OCI-LY1 (cell line): ENCODE measurements at regions not wholly inside any gene's neighbourhood (a gene's known extent, or its start where the extent isn't known, plus 50 kb on each side); places are given as distances from the start of the nearest gene placed in this dataset.

ENCODE experiments used
- H2AFZ ChIP-seq: fragments of 200-600 bp; sonication (generic), shearing (Covaris generic); 2 replicates; pipeline ENCODE4 v1.6.0; 2014; ENCODE audit warnings: antibody characterized with exemption, mild to moderate bottlenecking, low read length
- H3F3A ChIP-seq: fragments of 200-600 bp; sonication (generic), shearing (Covaris generic); 2 replicates; pipeline ENCODE4 v1.6.0; 2014; ENCODE audit warnings: mild to moderate bottlenecking, antibody characterized with exemption, low read length, moderate library complexity; ENCODE audit not compliant: insufficient read depth
- H3K27ac ChIP-seq: fragments of 200-600 bp; sonication (generic); 2 replicates; pipeline ENCODE4 v1.5.1; 2014; ENCODE audit warnings: low read length, mixed run types, mild to moderate bottlenecking, low read depth; ENCODE audit not compliant: poor library complexity, severe bottlenecking
- H3K27me3 ChIP-seq: fragments of 200-600 bp; sonication (generic); 2 replicates; pipeline ENCODE4 v1.6.0; 2014; ENCODE audit warnings: antibody characterized with exemption, mild to moderate bottlenecking, low read length, moderate library complexity; ENCODE audit not compliant: insufficient read depth
- H3K36me3 ChIP-seq: fragments of 200-600 bp; sonication (generic); 2 replicates; pipeline ENCODE4 v1.6.1; 2014; ENCODE audit warnings: mild to moderate bottlenecking, antibody characterized with exemption, low read length, moderate library complexity, mixed read lengths; ENCODE audit not compliant: insufficient read depth
- H3K4me1 ChIP-seq: fragments of 200-600 bp; sonication (generic); 2 replicates; pipeline ENCODE4 v1.5.1; 2014; ENCODE audit warnings: mild to moderate bottlenecking, low read length, moderate library complexity; ENCODE audit not compliant: insufficient read depth, severe bottlenecking
- H3K4me2 ChIP-seq: fragments of 200-600 bp; sonication (generic), shearing (Covaris generic); 2 replicates; pipeline ENCODE4 v1.6.1; 2014; ENCODE audit warnings: low read length
- H3K4me3 ChIP-seq: fragments of 200-600 bp; sonication (generic); 2 replicates; pipeline ENCODE4 v1.5.1; 2014; ENCODE audit warnings: low read length, low read depth, mild to moderate bottlenecking, mixed read lengths; ENCODE audit not compliant: poor library complexity, severe bottlenecking
- H3K79me2 ChIP-seq: fragments of 200-600 bp; shearing (Covaris generic); 2 replicates; pipeline ENCODE4 v1.6.1; 2016; ENCODE audit warnings: mixed run types, low read length, mixed read lengths; ENCODE audit not compliant: insufficient read depth
- H3K9ac ChIP-seq: fragments of 200-600 bp; sonication (generic), shearing (Covaris generic); 2 replicates; pipeline ENCODE4 v1.6.1; 2014; ENCODE audit warnings: mild to moderate bottlenecking, low read length, mixed read lengths
- H3K9me2 ChIP-seq: fragments of 200-600 bp; sonication (generic), shearing (Covaris generic); 2 replicates; pipeline ENCODE4 v1.6.1; 2014; ENCODE audit warnings: low read depth, mild to moderate bottlenecking, low read length, mixed read lengths
- H3K9me3 ChIP-seq: fragments of 200-600 bp; shearing (Covaris generic); 2 replicates; pipeline ENCODE4 v1.6.1; 2014; ENCODE audit warnings: low read length, mixed read lengths
- H4K20me1 ChIP-seq: fragments of 200-600 bp; sonication (generic), shearing (Covaris generic); 2 replicates; pipeline ENCODE4 v1.6.0; 2016; ENCODE audit warnings: mild to moderate bottlenecking, low read length; ENCODE audit not compliant: insufficient read depth
- CTCF ChIP-seq: fragments of 200-600 bp; sonication (generic), shearing (Covaris generic); IDR thresholded peaks from 2 replicates; pipeline ENCODE4 v1.5.1; 2017; ENCODE audit warnings: mild to moderate bottlenecking, antibody characterized with exemption, low read length, moderate library complexity, mixed read lengths
- EZH2 ChIP-seq: fragments of 200-600 bp; sonication (generic), shearing (Covaris generic); IDR thresholded peaks from 2 replicates; pipeline ENCODE4 v1.8.0; 2017; ENCODE audit warnings: borderline replicate concordance, mixed run types, mild to moderate bottlenecking, antibody characterized with exemption, low read length, moderate library complexity, mixed read lengths

GRCh38 chr2:185050804-185051203 lies 452.5 kb downstream of the ZNF804A start:
- no peaks in the 10 kb centered on the region for H3K9me3 ChIP-seq
- H3K27me3 ChIP-seq, result no peaks in the 10 kb centered on the region
- no peak overlapping the region for H3K4me2 ChIP-seq
- H3F3A ChIP-seq, result no peaks in the 10 kb centered on the region
- H3K4me1 ChIP-seq, result no peaks in the 10 kb centered on the region
- H3K9me2 ChIP-seq, result no peaks in the 10 kb centered on the region
- H2AFZ ChIP-seq, result no peak overlapping the region
- TF ChIP-seq CTCF (no peak), EZH2 (no peak)
- no peak overlapping the region for H3K4me3 ChIP-seq
- no peaks in the 10 kb centered on the region for H3K36me3 ChIP-seq
- H4K20me1 ChIP-seq, result no peaks in the 10 kb centered on the region
- H3K27ac ChIP-seq, result no peak overlapping the region
- H3K9ac ChIP-seq, result no peak overlapping the region
- H3K79me2 ChIP-seq, result no peaks in the 10 kb centered on the region

- H3K4me2 ChIP-seq, result no peak overlapping the region
- no peaks in the 10 kb centered on the region for H3K36me3 ChIP-seq
- H3K79me2 ChIP-seq, result no peaks in the 10 kb centered on the region
- H3K9me2 ChIP-seq, result no peaks in the 10 kb centered on the region
- no peak overlapping the region for H3K9ac ChIP-seq
- no peak overlapping the region for H3K4me3 ChIP-seq
- H2AFZ ChIP-seq, result no peak overlapping the region
- no peaks in the 10 kb centered on the region for H4K20me1 ChIP-seq
- H3K27ac ChIP-seq, result no peak overlapping the region
- TF ChIP-seq CTCF, result no peak
- TF ChIP-seq EZH2, result no peak
- no peaks in the 10 kb centered on the region for H3K4me1 ChIP-seq
- H3F3A ChIP-seq, result no peaks in the 10 kb centered on the region
- H3K27me3 ChIP-seq, result no peaks in the 10 kb centered on the region
- H3K9me3 ChIP-seq, result no peaks in the 10 kb centered on the region
Measured at GRCh38 chr2:185063761-185064160, 465.4 kb downstream of the ZNF804A start.

GRCh38 chr2:185066128-185066527 lies 467.8 kb downstream of the ZNF804A start:
- Histone ChIP-seq H3K27me3 (no peaks in the 10 kb centered on the region), H3K9ac (no peak overlapping the region), H3K36me3 (no peaks in the 10 kb centered on the region), H3K4me3 (no peak overlapping the region), H3K9me3 (no peaks in the 10 kb centered on the region), H3K4me1 (no peaks in the 10 kb centered on the region), H3K4me2 (no peak overlapping the region), H4K20me1 (no peaks in the 10 kb centered on the region), H3K9me2 (no peaks in the 10 kb centered on the region), H3F3A (no peaks in the 10 kb centered on the region), H3K27ac (no peak overlapping the region), H2AFZ (no peak overlapping the region), H3K79me2 (no peaks in the 10 kb centered on the region)
- TF ChIP-seq CTCF (no peak), EZH2 (no peak)
